Fibroblast of villous mesenchyme (primary cell): ENCODE measurements at regions not wholly inside any gene's neighbourhood (a gene's known extent, or its start where the extent isn't known, plus 50 kb on each side); places are given as distances from the start of the nearest gene placed in this dataset.

Experiments
- DNase-seq: peaks from one replicate; pipeline ENCODE4 v3.0.0-alpha.2; 2010; ENCODE audit warnings: low read depth
- H3K4me3 ChIP-seq: 2 replicates; pipeline ENCODE4 v1.5.1; 2011; ENCODE audit warnings: low read depth, mild to moderate bottlenecking, low read length
- TF ChIP-seq, protein P1 (sequence below): IDR thresholded peaks from 2 replicates; pipeline ENCODE4 v1.5.1; 2012; ENCODE audit warnings: low read depth, mild to moderate bottlenecking, low read length; ENCODE audit not compliant: insufficient read depth

DNA sequence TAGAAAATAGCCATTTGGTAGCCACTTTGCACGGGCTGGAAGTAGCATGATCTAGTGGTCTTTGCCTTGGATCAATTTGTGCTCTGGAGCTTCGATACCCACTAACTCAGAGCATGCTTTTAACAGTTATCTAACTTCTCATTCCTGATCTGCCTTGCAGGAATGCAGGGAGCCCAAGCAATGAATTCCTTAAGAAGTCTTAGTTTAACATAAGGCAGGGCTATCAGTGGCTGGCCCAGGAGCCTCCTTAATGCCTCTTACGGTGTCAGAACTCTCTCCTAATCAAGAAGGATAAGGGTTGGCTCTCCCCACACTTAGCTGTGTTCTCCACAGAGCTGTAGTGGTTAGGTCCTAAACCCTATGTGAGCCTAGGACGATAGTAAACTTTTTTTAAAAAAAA lies 95.8 kb upstream of the TBCA start:
- DNase-seq, result no peak
- H3K4me3 ChIP-seq, result no peak overlapping the region
- TF ChIP-seq, protein P1, sequence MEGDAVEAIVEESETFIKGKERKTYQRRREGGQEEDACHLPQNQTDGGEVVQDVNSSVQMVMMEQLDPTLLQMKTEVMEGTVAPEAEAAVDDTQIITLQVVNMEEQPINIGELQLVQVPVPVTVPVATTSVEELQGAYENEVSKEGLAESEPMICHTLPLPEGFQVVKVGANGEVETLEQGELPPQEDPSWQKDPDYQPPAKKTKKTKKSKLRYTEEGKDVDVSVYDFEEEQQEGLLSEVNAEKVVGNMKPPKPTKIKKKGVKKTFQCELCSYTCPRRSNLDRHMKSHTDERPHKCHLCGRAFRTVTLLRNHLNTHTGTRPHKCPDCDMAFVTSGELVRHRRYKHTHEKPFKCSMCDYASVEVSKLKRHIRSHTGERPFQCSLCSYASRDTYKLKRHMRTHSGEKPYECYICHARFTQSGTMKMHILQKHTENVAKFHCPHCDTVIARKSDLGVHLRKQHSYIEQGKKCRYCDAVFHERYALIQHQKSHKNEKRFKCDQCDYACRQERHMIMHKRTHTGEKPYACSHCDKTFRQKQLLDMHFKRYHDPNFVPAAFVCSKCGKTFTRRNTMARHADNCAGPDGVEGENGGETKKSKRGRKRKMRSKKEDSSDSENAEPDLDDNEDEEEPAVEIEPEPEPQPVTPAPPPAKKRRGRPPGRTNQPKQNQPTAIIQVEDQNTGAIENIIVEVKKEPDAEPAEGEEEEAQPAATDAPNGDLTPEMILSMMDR, result no peak

- no peak overlapping the region for H3K4me3 ChIP-seq
- TF ChIP-seq, protein P1, result no peak
- no peak for DNase-seq
Measured at GRCh38 chr5:77871016-77871415, 94.9 kb upstream of the TBCA start.

- TF ChIP-seq, protein P1, result no peak
- no peak for DNase-seq
Measured at GRCh38 chr5:77869116-77869798, 93.1 kb upstream of the TBCA start.

DNA sequence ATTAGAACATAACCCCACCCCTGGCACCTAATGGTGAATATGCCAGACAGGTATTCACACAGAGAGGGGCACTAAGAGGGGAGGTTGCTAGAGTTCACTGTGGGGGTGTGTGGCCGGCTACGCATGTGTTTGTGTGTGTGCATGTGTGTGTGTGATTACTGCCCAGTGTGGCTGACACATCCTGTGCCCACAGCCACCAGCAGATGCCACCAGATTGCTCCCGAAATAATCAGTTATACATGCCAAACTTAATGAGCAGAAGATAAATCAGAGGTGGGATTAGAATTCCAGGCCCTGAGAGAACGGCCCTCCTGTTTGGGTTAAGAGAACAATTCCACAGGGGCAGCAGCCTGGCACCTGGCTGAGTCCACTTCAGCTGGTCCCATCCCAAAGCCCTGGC lies 91.8 kb upstream of the TBCA start:
- no peak overlapping the region for H3K4me3 ChIP-seq
- TF ChIP-seq, protein P1, result no peak
- no peak for DNase-seq

More at GRCh38 chr5:77869116-77869798, 93.1 kb upstream of the TBCA start:
- no peak overlapping the region for H3K4me3 ChIP-seq

- no peak overlapping the region for H3K4me3 ChIP-seq
- DNase-seq, result peak; percentile 13
- TF ChIP-seq, protein P1, result peak; percentile 33
Measured at GRCh38 chr5:77867194-77867691, 91.1 kb upstream of the TBCA start.

GRCh38 chr5:77866198-77866597 lies 90.1 kb upstream of the TBCA start:
- TF ChIP-seq, protein P1, result no peak
- no peak overlapping the region for H3K4me3 ChIP-seq
- no peak for DNase-seq

DNA sequence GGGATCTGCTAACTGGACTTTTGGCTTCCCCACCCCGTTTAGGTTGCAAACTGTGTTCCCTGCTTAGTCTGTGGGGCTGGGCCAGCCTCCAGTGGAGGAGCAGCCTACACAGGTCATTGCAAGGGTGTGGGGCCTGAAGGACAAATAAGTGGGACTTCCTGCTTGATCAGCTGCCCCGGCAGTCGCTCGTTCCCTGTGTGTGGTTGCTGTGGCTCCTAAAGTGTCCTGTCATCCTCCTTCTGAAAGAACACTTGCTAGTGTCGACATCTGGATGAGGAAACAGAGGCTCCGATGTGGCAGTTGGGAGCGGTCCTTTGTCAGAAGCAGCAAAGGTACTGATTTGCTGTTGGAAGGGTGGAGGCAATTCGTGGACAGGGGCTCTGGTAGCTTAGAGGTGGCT lies 88.9 kb upstream of the TBCA start:
- TF ChIP-seq, protein P1, result no peak
- no peak for DNase-seq
- no peak overlapping the region for H3K4me3 ChIP-seq
